Stomach smooth muscle (tissue), 2 donors: ENCODE measurements at regions not wholly inside any gene's neighbourhood (a gene's known extent, or its start where the extent isn't known, plus 50 kb on each side); places are given as distances from the start of the nearest gene placed in this dataset.
A peak's percentile ranks its signal among the peaks of the same experiment; 100 is the strongest.

ENCODE experiments used
- H3K27ac ChIP-seq: one replicate; pipeline ENCODE4 v1.7.0; 2013; ENCODE audit warnings: mild to moderate bottlenecking, low read length, inconsistent platforms
- H3K27me3 ChIP-seq, 2 donors: one replicate each; pipeline ENCODE4 v1.7.0; 2013; ENCODE audit warnings: low read length in 2 of 2; ENCODE audit not compliant: insufficient read depth in 2 of 2, control insufficient read depth in 1 of 2
- H3K36me3 ChIP-seq, 2 donors: one replicate each; pipeline ENCODE4 v1.7.0; 2013; ENCODE audit warnings: low read length in 2 of 2; ENCODE audit not compliant: control insufficient read depth in 2 of 2, insufficient read depth in 2 of 2
- H3K4me1 ChIP-seq: one replicate; pipeline ENCODE4 v1.7.0; 2013; ENCODE audit warnings: low read length; ENCODE audit not compliant: control insufficient read depth, insufficient read depth
- H3K4me3 ChIP-seq, 2 donors: one replicate each; pipeline ENCODE4 v1.7.0; 2013; ENCODE audit warnings: low read length in 2 of 2
- H3K9ac ChIP-seq, 2 donors: one replicate each; pipeline ENCODE4 v1.7.0; 2013; ENCODE audit warnings: low read length in 2 of 2, mild to moderate bottlenecking in 1 of 2
- H3K9me3 ChIP-seq, 2 donors: one replicate each; pipeline ENCODE4 v1.7.0; 2013; ENCODE audit warnings: low read length in 2 of 2; ENCODE audit not compliant: control insufficient read depth in 2 of 2
- donor health status: healthy.
- donor health status: Pancreatic carcinoma.

DNA sequence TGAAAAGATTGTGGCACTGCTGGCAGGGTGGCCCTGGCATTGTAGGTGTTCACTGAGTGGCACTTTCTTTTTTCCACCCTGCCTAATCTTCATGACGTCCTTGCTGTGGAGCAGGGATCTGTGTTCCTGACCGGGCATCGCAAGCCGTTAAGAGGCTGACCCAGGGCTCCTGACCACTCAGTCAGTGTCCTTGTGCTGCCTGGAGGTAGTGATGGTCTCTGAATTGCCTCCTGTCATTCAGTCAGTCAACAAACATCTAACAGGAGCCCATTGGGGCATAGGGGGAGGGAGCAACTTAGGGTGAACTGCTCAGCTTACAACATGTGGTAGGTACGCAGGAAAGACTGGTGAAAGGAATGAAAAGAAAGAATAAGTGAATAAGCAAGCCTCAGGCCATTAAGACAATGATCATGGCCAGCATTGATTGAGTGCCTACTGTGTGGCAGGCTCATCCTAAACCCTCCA, 152.0 kb downstream of the CEBPB start:
- no peaks in the 10 kb centered on the region for H3K27me3 ChIP-seq
- no peaks in the 10 kb centered on the region for H3K36me3 ChIP-seq
- H3K9ac ChIP-seq, result no peak overlapping the region
- H3K4me1 ChIP-seq, result peaks cover 21% of the 10 kb centered on the region
- no peaks in the 10 kb centered on the region for H3K9me3 ChIP-seq
- H3K27ac ChIP-seq, result no peak overlapping the region
- H3K4me3 ChIP-seq, result no peak overlapping the region

DNA sequence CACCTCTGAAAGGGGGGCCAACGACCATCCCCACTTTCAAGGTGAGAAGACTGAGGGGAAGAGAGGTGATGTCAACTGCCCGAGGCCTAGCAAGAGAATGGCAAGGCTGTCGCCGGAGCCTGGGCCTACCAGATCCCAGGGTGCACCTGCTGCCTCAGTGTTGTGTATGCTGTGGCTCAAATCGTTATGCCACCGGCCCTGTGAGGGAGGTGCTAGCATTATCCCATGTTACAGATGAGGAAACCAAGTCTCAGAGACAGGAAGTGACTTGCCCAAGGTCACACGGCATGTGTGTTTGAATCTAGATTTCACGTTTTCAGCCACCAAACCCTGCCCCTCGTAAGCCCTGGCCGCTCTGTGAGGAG, 152.5 kb downstream of the CEBPB start:
- Histone ChIP-seq H3K27ac (no peak overlapping the region), H3K9ac (no peak overlapping the region), H3K4me3 (no peak overlapping the region), H3K4me1 (peaks cover 21% of the 10 kb centered on the region), H3K27me3 (no peaks in the 10 kb centered on the region), H3K36me3 (no peaks in the 10 kb centered on the region), H3K9me3 (no peaks in the 10 kb centered on the region)

DNA sequence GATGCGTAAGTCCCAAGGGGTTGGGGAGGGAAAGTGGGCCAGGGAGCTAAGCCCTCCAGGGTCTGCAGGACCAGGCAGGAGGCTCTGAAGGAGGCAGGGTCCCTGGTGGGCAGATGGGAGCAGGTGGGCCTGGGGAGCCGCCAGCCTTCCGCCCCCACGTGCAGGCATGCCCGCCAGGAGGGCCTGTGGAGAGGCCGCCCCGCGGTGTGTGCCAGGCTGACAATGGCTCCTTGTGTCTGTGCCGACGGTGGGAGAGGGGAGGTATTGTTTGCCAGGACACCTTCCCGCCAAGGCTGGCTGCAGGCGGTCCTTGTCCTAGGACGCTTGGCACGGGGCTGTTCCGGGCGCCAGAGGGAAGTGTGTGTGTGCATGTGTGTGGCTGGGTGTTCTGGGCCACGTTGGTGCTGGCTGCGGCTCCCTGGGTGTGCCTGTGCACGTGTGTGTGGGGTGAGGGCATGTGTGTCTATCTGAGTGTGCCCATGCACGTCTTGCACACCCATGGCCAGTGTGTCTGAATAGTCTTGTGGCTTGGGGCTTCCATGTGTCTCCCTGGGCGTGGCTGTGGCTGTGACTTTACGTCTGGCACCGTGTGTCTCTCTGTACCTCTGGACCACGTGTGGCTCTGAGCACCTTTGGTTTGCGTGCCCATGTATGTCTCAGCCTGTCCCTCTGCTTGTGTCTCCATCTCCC, 153.0 kb downstream of the CEBPB start:
- no peaks in the 10 kb centered on the region for H3K9me3 ChIP-seq
- no peaks in the 10 kb centered on the region for H3K36me3 ChIP-seq
- no peaks in the 10 kb centered on the region for H3K27me3 ChIP-seq
- peaks cover 21% of the 10 kb centered on the region for H3K4me1 ChIP-seq
- H3K27ac ChIP-seq, result no peak overlapping the region
- no peak overlapping the region for H3K9ac ChIP-seq
- H3K4me3 ChIP-seq, result no peak overlapping the region

DNA sequence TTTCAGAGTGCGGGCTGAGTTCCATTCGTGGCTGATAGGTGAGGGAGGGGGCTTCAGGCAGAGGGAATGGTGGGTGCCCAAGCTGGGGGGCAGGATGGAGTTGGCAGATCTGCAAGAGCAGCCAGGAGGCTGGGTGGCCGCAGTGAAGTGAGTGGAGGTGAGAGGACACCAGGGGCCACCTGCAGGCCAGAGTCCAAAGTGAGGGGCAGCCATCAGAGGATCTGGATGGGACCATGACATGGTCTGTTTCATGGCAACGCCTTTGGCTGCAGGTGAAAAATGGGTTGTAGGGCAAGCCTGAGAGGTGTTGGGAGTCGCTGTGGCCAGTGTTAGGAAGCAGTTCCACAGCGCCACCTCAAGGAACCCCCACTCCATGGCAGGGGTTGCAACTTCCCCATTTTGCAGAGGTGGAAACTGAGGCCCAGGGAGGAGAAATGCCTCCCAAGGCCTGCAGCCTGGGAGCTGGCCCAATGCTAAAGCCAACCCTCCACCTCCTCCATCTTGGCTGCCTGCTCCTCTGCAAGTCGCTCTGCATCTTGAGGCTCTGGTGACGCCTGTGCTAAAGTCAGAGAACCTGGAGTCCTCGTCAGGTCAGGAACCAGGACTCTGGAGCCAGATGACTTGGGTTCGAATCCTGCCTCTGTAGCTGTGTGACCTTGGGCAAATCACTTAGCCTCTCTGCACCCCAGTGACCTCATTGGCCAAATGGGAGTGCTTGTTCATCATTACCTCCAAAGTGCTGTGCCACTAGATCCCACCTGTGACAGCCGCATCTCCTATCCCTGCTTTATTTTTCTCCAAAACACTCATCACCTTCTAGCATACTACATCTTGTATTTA, 153.8 kb downstream of the CEBPB start:
- Histone ChIP-seq H3K4me3 (no peak overlapping the region), H3K36me3 (no peaks in the 10 kb centered on the region), H3K27me3 (no peaks in the 10 kb centered on the region), H3K9ac (no peak overlapping the region), H3K4me1 (peaks cover 19% of the 10 kb centered on the region), H3K9me3 (no peaks in the 10 kb centered on the region), H3K27ac (no peak overlapping the region)

DNA sequence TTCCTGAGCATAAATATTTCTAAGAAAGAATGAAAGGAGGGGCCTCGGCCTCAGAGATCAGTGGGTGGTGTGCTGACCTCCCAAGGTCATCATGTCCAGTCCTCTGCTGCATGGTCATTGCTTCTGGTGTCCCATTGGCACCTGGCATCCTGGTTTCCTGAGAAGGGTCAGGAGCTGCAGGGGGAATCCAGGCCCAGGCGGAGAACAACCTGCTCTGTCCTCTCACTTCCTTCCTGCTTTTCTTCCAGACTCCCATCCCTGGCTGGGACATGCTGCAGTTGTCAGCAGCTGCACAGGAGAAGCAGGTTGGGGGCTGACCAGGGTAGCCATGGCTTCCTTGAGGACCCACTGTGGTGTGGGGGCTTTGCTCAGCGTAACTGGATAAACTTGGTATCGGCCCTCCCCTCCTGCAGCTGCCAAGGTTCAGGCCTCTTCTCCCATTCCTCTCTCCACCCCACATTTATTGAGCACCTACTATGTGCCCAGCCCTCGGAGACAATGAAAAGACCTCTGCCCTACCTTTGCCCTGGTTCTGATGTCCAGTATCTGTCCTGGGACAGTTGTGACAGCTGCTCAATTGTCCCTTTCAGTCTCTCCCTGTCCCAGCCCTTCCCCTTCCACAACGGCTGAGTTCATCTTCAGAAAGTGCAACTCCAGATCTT, 155.2 kb downstream of the CEBPB start:
- H3K4me1 ChIP-seq, result peaks cover 17% of the 10 kb centered on the region
- H3K9me3 ChIP-seq, result no peaks in the 10 kb centered on the region
- peak overlapping the region in 1 of 2 donors; percentile 14 for H3K9ac ChIP-seq
- H3K36me3 ChIP-seq, result no peaks in the 10 kb centered on the region
- peak overlapping the region; percentile 23 to 47 for H3K4me3 ChIP-seq
- no peaks in the 10 kb centered on the region for H3K27me3 ChIP-seq
- peak overlapping the region; percentile 37 for H3K27ac ChIP-seq

DNA sequence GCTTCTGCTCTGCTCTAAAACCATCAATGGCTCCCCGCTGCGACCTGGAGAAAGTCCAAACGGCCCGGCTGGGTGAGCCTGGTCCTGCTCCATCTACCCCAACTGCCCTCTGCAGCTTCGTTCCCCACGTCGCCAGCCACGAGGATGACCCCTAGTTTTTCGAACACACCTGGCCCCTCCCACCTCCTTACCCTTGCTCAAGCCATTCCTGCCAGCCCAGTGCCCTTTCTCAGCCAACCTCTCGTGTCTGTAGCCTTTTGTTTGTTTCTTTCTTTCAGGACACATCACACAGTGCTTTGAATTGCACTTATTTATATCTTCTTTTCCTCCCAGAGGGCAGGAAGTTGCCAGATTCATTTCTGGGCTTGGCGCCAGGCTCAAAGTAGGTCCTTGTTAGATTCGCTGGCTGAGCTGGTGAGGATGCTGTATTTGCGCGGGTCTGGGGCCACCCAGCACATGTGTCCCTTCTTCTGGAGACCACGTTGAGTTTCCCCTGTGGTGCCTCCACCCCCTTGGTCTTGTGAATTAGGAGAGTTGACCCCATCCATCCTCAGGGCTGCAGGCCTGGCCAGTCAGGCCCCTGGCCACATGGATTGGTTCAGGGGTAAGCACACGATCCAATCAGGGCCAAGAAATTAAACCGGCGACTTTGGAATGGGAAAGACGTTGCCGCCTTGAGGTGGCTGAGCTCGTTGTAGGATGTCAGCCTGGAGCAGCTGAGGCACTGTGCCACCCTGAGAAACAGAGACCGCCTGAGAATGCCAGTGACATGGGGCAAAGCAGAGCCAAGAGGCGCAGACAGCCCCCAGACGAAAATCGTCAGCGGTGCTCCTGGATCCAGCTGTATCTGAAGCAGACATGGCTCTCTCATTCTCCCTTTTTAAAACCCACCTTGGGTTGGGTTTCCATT, 156.0 kb downstream of the CEBPB start:
- Histone ChIP-seq H3K4me3 (peak overlapping the region; percentile 23 to 47), H3K9me3 (no peaks in the 10 kb centered on the region), H3K27ac (peak overlapping the region; percentile 37), H3K27me3 (no peaks in the 10 kb centered on the region), H3K36me3 (no peaks in the 10 kb centered on the region), H3K4me1 (peaks cover 17% of the 10 kb centered on the region), H3K9ac (peak overlapping the region; percentile 14 to 51)

DNA sequence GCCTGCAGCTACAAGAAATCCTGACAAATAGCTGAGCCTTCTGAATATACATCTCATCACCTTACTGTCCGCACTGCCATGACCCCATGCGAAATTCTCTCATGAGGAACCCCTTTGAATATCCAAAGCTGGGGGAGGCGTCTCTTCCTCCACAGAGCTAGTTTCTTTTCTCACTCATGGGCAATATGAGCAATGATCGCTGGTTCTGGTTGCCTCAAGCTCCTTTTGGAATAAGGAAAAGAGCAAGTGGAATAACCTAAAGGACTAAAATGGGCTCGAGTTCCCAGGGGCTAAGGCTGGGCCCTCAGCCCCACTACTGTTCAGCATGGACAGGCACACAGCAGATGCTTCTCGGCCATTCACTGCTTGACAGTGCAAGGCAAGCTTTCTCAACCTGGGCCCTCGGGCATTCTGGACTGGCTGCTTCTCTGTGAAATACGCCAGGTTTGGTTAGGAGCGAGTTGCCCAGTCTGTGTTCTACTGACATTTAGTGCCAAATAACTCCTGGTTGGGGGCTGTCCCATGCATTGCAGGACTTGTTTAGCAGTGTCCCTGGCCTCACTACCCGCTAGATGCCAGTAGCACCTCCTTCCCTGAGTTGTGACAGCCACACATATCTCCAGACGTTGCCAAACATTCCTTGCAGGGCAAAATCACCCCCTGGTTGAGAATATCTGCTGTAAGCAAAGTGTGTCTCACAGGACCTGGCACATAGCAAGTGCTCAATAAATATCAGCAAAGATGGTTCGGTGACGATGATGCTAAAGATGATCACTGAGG, 156.8 kb downstream of the CEBPB start:
- peaks cover 17% of the 10 kb centered on the region for H3K4me1 ChIP-seq
- H3K36me3 ChIP-seq, result no peaks in the 10 kb centered on the region
- H3K9ac ChIP-seq, result no peak overlapping the region
- no peak overlapping the region for H3K27ac ChIP-seq
- no peaks in the 10 kb centered on the region for H3K9me3 ChIP-seq
- H3K4me3 ChIP-seq, result no peak overlapping the region
- H3K27me3 ChIP-seq, result no peaks in the 10 kb centered on the region

DNA sequence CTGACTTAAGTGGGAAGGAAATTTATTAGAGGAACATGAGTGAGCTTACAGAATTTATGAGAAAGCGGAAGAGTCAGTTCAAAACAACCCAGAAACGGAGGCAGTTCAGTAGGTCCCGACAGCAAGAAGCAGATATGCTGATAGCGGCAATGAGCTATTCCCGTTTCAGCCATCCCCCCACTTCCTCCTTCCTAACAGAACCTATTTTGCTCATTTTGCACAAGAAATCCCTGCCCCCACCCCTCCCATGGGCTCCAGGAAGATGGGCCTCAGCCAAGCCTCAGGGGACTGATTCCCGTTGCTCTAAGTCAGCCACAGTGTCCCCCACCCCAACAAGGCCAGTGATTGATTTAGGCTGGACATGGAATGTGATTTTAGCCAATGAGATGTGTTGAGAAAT, 157.5 kb downstream of the CEBPB start:
- Histone ChIP-seq H3K4me1 (peaks cover 17% of the 10 kb centered on the region), H3K36me3 (no peaks in the 10 kb centered on the region), H3K27me3 (no peaks in the 10 kb centered on the region), H3K9me3 (no peaks in the 10 kb centered on the region), H3K4me3 (no peak overlapping the region), H3K27ac (no peak overlapping the region), H3K9ac (no peak overlapping the region)

DNA sequence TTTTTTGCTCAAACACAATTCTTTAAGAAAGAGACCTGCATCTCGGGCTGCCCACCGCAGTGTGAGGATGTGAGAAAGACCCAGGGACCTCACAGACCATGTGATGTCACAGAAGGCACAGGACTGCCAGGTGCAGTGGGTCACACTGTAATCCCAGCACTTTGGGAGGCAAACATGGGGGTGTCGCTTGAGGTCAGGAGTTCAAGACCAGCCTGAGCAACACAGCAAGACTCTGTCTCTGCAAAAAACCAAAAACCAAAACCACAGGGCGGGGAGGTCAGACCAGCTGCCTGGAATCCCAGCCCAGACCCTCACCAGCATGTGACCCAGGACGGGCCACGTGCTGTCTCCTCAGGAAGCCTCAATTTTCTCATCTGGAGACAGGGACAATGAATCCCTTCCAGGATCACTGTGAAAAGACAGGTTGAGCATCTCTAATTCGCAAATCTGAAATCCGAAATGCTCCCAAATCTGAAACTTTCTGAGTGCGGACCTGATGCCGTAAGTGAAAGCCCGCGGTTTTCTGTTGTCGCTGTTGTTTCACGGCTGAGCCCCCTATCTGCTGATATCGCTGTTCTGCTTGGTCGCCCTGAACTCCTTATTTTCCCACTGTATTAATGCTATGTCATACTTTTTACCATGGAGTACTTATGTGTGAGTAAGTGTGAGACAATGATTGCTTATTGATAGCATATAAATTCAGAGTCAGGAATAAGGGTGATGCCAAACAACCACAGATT, 159.5 kb upstream of the PTPN1 start:
- Histone ChIP-seq H3K9ac (no peak overlapping the region), H3K27ac (no peak overlapping the region)

More for the DNA sequence above, 159.5 kb upstream of the PTPN1 start:
- H3K4me1 ChIP-seq, result peaks cover 19% of the 10 kb centered on the region
- H3K27me3 ChIP-seq, result no peaks in the 10 kb centered on the region
- H3K4me3 ChIP-seq, result no peak overlapping the region
- H3K9me3 ChIP-seq, result no peaks in the 10 kb centered on the region
- no peaks in the 10 kb centered on the region for H3K36me3 ChIP-seq
